Motor neuron (in vitro differentiated cells): ENCODE measurements at regions not wholly inside any gene's neighbourhood (a gene's known extent, or its start where the extent isn't known, plus 50 kb on each side); places are given as distances from the start of the nearest gene placed in this dataset.

Experiments used
- ATAC-seq, 8 experiments: fragments of 200-7000 bp; cut with Tn5 transposase; replicated peaks in 6 of 8; 2 replicates each; pipeline ENCODE4 v1.8.0; 2021; ENCODE audit warnings: mild to moderate bottlenecking in 8 of 8, moderate library complexity in 8 of 8
- H3K27ac ChIP-seq, 2 donors: fragments of 250-450 bp; sonication (Bioruptor Pico); 2 replicates each; pipeline ENCODE4 v1.9.0; 2021; ENCODE audit warnings: antibody characterized with exemption in 2 of 2, mild to moderate bottlenecking in 2 of 2, moderate library complexity in 1 of 2
- H3K4me1 ChIP-seq, 2 donors: fragments of 250-450 bp; sonication (Bioruptor Pico); replicated peaks in 1 of 2; 2 replicates each; pipeline ENCODE4 v1.6.1; 2021; ENCODE audit warnings: antibody characterized with exemption in 2 of 2, mild to moderate bottlenecking in 2 of 2, moderate library complexity in 1 of 2
- H3K4me3 ChIP-seq, 5 donors: fragments of 250-450 bp; sonication (Bioruptor Pico); 2 replicates each; pipeline ENCODE4 v1.9.0; 2021; ENCODE audit warnings: antibody characterized with exemption in 5 of 5, mild to moderate bottlenecking in 5 of 5, moderate library complexity in 4 of 5
- WGBS, 10 experiments: fragments of 450-650 bp; shearing (Covaris generic); methylation state at CpG; one replicate each; pipeline ENCODE4 v1.0.0; 2022; 5-methylcytosine and 5-hydroxymethylcytosine counted together
- in situ Hi-C, 9 experiments: fragments of 400-800 bp; cut with MboI; loops; one replicate each; pipeline ENCODE4 v1.15.0; 2021; ENCODE audit warnings: low sequenced_read_pairs in 9 of 9, low pct_unique_long_range_greater_than_20kb in 2 of 9; ENCODE audit not compliant: unreplicated experiment in 9 of 9

DNA sequence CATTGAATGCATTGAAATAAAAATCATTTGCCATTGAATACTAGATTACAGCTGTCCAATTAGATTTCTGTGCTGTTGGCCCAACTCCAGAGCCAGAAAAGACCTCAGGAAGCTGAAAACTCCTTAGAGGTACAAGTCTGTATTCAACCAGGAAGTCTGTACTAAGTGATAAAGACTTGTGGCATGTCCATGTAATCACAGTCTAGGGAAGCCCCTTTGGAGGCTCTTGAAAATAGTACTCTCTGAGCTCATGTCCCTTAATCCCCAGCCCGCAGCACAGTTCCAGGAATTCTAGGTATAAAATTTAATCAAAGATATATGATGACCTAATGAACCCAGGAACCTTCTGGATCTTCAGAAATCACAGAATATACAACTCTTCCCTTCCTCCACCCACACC is 279.4 kb downstream of the RSL24D1 start:
- Histone ChIP-seq H3K4me1 (no peaks in the 10 kb centered on the region), H3K4me3 (no peak overlapping the region), H3K27ac (no peak overlapping the region)
- 0 to 100% (median 76%) methylated on average over 1 of the region's 1 CpG; no CpG with 5 or more reads in 4 of the 10 experiments for WGBS, 10 experiments
- in situ Hi-C loops, result no loop called here
- ATAC-seq, result no peak

DNA sequence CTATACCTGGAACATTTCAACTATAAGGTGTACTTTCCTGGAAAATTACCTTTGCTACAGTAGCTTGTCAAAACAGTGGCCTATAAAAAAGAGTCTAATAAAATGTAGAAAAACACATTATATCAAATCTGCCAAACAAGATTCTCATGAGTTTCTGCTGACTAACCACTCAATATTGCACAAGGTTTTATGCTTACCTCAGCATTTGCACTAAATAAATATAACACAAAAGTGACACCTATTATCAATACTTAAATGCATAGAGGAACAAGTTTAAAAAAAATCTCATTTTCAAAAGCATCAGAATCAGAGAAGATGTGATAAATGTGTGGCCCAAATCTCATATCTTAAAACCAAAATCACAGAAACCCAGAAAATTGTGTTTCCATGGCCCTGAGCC is 281.4 kb downstream of the RSL24D1 start:
- Histone ChIP-seq H3K27ac (no peak overlapping the region), H3K4me3 (no peak overlapping the region), H3K4me1 (no peaks in the 10 kb centered on the region)
- in situ Hi-C loops, result no loop called here
- no peak for ATAC-seq

DNA sequence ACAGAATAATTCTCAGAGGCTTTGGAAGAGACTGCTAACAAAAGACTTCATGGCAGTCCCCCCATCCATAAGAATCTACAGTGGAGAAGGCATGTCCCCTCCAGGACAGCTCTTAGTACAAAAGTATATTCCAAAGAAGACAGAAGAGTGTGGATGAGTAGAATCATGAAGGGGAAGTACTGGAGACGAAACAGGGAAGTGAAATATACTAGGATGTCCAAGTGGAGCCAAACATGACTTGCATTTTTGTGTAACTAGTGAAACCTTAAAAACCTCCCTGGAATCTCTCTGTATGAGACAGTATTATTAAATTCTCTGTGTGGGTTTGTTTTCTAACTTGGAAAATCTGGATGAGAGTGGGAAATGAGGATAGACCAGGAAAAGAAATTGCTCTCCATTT is 312.4 kb downstream of the RSL24D1 start:
- H3K4me1 ChIP-seq, result no peaks in the 10 kb centered on the region
- no peak overlapping the region for H3K27ac ChIP-seq
- in situ Hi-C loops, result no loop called here
- 0% methylated on average over 1 of the region's 1 CpG; no CpG with 5 or more reads in 3 of the 10 experiments for WGBS, 10 experiments
- H3K4me3 ChIP-seq, result no peak overlapping the region
- ATAC-seq, result no peak

DNA sequence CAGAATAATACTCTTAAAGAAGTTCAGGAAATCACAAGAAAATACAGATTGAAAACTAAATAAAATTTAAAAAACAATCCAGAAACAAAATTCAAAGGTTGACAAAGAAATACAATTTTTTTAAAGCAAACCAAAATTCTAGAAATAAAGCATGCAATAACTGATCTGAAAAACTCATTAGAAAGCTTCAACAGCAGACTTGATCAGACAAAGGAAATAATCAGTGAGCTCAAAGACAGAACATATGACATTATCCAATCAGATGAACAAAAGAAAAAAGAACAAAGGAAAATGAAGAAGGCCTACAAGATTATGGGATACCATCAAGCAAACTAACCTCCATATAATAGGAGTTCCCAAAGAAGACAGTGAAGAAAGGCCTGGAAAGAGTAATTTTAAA is 336.8 kb downstream of the RSL24D1 start:
- Histone ChIP-seq H3K4me3 (no peak overlapping the region), H3K27ac (no peak overlapping the region), H3K4me1 (no peaks in the 10 kb centered on the region)
- in situ Hi-C loops, result no loop called here
- ATAC-seq, result no peak

DNA sequence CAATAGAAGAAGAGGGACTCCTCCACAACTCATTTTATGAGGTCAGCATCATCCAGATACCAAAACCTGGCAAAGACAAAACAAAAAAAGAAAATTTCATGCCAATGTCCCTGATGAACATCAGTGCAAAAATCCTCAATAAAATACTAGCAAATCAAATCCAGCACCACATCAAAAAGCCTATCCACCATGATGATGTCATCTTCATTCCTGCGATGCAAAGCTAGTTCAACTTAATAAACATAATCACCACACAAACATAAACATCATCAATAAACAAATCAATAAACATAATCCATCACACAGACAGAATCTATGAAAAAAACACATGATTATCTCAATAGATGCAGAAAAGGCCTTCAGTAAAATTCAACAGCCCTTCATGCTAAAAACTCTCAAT is 342.1 kb downstream of the RSL24D1 start:
- Histone ChIP-seq H3K27ac (no peak overlapping the region), H3K4me1 (no peaks in the 10 kb centered on the region), H3K4me3 (no peak overlapping the region)
- no peak for ATAC-seq
- in situ Hi-C loops, result no loop called here
- WGBS, 10 experiments, result 0 to 100% (median 60%) methylated on average over 1 of the region's 1 CpG; no CpG with 5 or more reads in 1 of the 10 experiments

DNA sequence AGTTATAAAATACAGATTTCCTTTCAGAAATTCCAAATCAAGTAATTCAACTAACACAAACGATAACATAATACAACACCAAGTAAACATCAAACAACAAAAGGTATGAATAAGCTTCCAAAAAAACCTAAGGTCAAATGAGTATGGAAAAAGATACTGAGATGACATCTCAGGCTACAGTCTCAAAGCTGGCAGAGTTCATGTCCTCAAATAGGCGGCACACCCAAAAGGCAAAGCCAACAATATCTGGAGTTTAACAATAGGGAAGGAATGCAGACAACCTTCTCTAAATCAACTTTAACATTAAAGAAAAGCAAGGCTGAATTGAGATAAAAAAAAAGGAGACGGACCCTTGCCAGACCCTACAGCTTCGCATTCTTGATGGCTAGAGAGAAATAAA is 346.6 kb downstream of the RSL24D1 start:
- no peaks in the 10 kb centered on the region for H3K4me1 ChIP-seq
- no peak overlapping the region for H3K27ac ChIP-seq
- no peak for ATAC-seq
- in situ Hi-C loops, result no loop called here
- WGBS, 10 experiments, result 0 to 80% (median 40%) methylated on average over 2 to 4 of the region's 4 CpGs; no CpG with 5 or more reads in 2 of the 10 experiments
- no peak overlapping the region for H3K4me3 ChIP-seq

DNA sequence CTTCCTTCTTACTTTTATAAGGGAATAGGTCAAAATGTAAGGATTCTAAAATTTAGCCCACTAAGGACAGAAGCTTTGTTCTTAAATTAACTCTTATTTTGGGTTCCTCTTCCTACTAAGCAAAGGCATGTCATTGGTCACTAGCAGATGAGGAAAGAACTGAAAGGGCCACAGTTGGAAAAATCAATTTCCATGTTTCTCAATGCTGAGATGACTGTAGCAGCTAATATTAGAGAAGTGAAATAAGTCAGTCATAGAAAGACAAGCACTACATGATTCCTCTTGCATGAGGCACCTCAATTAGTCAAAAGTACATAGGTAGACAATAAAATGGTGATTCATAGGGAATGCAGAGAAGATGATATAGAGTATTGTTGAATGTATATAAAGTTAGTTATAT is 353.7 kb downstream of the RSL24D1 start:
- no peak for ATAC-seq
- no peaks in the 10 kb centered on the region for H3K4me1 ChIP-seq
- in situ Hi-C loops, result no loop called here

DNA sequence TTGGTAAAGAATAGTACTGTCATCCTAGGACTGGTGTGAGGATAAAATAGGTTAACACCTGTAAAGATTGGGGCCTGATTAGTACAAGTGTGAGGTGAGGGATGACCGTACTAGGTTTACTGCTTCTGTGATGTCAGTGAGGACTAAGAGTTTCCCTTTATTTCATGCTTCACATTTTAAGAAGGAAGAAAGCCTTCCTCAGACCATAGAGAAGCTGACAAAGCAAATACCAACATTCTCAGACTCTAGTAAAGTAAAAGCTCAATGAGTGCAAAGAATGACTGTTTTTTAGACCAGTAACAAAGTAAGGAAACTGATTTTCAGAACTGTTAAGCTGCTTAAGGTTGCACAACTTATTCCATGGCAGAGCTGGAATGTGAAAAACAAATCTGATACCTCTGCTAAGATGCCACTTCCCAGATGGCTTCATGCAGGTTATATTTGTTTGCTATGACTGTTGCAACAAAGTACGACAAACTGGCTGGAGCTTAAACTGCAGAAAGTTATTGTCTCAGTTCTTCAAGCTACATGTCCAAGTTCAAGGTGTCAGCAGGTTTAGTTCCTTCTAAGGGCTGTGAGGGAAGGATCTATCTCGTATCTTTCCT is 354.9 kb downstream of the RSL24D1 start:
- WGBS, 10 experiments, result 0 to 100% (median 54%) methylated on average over 1 to 3 of the region's 3 CpGs
- ATAC-seq, result no peak
- in situ Hi-C loops, result no loop called here

More for the DNA sequence above, 353.7 kb downstream of the RSL24D1 start:
- Histone ChIP-seq H3K27ac (no peak overlapping the region), H3K4me3 (no peak overlapping the region)

DNA sequence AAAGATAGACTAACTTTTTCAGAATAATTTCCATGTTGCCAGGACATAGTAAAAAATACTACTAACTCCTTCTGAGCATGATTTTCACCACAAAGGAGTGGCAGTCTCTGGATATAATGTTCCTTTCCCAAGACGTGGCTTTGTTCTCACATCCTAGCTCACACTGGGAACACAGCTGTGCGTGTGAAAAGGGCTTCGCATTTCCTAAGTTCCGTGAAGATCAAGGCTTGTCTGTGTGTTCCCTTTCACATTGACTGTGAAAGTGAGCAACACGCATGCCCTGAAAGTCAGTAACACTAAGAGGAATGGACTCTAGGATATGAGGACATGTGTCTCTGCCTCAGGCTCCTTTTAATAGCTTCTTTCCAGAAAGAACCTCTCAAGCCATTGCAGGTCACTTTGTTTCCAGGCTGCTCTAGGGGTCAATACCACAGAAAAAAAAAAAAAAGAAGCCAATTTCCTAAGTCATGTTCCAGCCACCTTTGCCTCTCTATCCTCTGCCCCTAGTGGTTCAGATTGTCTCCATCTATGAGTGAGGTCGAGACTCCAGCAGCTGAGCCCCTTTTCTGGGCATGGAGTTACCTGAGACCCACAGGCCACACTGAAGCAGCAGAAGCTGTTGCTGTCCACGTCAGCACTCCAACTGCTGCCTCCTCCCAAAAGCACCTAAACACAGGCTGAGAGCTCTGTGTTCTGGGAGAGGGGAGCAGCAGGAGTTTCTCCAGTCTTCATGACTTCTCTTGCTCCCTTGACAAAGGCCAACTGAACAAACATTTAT is 355.9 kb downstream of the RSL24D1 start:
- in situ Hi-C loops, result no loop called here
- H3K4me3 ChIP-seq, result no peak overlapping the region
- H3K4me1 ChIP-seq, result no peaks in the 10 kb centered on the region
- 7 to 80% (median 51%) methylated on average over 1 to 7 of the region's 7 CpGs for WGBS, 10 experiments
- no peak overlapping the region for H3K27ac ChIP-seq
- ATAC-seq, result no peak

More for the DNA sequence above, 354.9 kb downstream of the RSL24D1 start:
- H3K4me3 ChIP-seq, result no peak overlapping the region
- H3K4me1 ChIP-seq, result no peaks in the 10 kb centered on the region
- no peak overlapping the region for H3K27ac ChIP-seq

DNA sequence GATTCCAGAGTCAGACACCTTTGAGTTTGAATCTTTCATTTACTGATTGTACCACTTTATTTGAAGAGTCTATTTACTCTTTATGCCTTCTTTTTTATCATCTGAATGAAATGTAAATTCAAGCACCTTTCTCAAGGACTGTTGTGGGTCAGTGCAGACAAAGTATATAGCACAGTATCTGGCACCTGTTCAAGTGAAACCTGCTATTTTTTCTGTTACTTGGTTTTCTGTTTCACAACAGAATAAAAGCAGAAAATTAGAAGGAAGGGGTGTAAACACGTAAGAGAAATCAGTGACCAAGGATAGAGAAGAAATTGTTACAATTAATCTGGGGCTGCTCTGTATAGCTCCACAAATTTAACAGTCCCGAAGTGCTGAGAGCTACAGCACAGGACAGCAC is 357.4 kb downstream of the RSL24D1 start:
- Histone ChIP-seq H3K4me1 (no peaks in the 10 kb centered on the region), H3K27ac (no peak overlapping the region), H3K4me3 (no peak overlapping the region)
- 0 to 71% (median 21%) methylated on average over 1 to 2 of the region's 2 CpGs for WGBS, 10 experiments
- no peak for ATAC-seq
- in situ Hi-C loops, result no loop called here

DNA sequence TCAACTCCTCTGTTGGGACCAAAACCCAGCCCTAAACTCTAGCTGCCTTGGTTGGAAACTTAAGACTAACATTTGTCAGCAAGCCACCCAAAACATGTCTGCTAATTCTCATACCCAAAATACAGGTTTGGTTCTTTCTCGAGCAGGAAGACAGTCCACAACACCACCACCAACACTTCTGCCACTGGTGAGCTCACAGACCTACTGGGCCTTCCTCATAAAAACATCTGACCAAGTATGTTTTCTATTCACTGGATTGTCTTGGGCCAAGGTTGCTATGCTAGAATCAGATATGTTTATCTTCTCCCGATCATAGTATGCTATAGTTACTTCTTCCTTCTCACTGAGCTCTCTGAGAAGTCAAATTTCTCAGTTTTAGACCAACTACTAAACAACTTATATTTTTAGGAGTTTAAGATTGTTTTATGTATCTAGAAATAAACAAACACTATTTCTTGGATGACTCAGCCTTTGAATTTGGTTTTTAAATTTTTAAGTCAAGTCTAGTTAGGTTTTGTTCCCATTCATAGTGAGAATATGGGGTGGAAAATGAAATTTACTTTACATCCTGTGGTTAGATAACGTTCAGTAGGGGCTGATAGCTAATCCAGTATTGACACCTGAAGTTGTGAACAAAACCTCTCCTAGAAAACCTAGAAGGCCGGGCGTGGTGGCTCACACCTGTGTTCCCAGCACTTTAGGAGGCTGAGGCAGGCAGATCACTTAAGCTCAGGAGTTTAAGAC is 360.5 kb downstream of the RSL24D1 start:
- Histone ChIP-seq H3K4me3 (no peak overlapping the region), H3K27ac (no peak overlapping the region), H3K4me1 (no peaks in the 10 kb centered on the region)
- ATAC-seq, result no peak
- in situ Hi-C loops, result no loop called here
- 0 to 85% (median 13%) methylated on average over 1 to 4 of the region's 5 CpGs; no CpG with 5 or more reads in 1 of the 10 experiments for WGBS, 10 experiments

DNA sequence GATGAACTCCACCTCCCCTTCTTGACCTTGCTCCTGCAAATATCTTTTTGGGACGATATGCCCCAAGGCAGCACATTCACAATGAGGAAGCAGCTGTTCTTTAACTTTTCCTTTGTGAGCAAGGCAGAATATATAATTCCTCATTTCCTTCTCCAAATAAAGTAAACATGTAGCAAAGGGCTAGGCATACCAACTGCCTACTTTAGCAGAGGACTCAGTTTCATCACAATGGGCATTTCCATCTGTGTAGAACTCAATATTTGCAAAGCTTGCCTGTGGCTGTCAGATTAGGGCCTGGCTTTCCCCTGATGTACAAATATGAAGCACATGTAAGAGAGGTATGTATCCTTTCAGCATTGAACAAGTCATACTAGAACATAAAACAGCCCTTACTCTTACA is 366.9 kb downstream of the RSL24D1 start:
- 0 to 100% (median 50%) methylated on average over 1 of the region's 1 CpG; no CpG with 5 or more reads in 3 of the 10 experiments for WGBS, 10 experiments
- no peak overlapping the region for H3K4me3 ChIP-seq
- no peaks in the 10 kb centered on the region for H3K4me1 ChIP-seq

DNA sequence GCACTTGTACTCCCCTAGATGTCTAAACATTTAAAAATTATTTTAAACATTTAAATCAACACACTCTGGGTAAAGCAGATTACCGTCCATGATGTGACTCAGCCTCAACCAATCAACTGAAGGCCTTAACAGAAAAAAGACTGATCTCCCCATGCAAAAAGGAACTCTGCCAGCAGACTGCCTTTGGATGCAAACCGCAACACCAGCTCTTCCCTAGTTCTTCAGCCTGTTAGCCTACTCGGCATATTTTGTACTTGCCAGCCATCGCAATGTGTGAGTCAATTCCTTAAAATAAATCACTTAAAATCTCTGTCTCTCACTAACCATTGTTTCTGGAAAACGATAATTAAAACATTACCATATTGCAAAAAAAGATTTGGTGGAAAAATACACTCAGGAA is 375.9 kb downstream of the RSL24D1 start:
- 0 to 85% (median 62%) methylated on average over 1 to 5 of the region's 5 CpGs for WGBS, 10 experiments
- ATAC-seq, result no peak
- Histone ChIP-seq H3K27ac (no peak overlapping the region), H3K4me3 (no peak overlapping the region), H3K4me1 (no peaks in the 10 kb centered on the region)
- in situ Hi-C loops, result no loop called here

More for the DNA sequence above, 366.9 kb downstream of the RSL24D1 start:
- H3K27ac ChIP-seq, result no peak overlapping the region
- in situ Hi-C loops, result no loop called here
- no peak for ATAC-seq

DNA sequence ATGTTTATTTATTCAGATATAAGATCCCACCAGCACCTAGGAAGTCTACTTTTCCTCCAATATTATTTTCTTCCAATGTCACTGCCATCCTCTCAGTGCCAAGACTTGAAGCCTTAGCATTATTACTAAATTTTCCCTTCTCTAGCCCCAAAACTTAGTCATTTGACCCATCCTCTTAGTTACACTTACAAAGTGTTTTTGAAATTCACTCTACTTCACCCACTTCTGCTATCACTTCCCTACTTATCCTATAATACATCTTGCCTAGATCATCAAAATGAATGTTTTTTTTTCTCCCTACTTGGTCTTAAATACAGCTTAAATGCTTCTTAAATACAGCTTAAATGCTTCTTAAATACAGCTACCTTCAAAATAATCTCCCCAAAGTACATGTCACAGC is 376.6 kb downstream of the RSL24D1 start:
- no peak for ATAC-seq
- Histone ChIP-seq H3K4me3 (no peak overlapping the region), H3K4me1 (no peaks in the 10 kb centered on the region), H3K27ac (no peak overlapping the region)
- in situ Hi-C loops, result no loop called here
